K562 (cell line): ENCODE measurements at regions not wholly inside any gene's neighbourhood (a gene's known extent, or its start where the extent isn't known, plus 50 kb on each side); places are given as distances from the start of the nearest gene placed in this dataset.

Experiments used
- CAMTA2 ChIP-seq: fragments of 250-450 bp; sonication (Bioruptor Pico); conservative IDR thresholded peaks from 2 replicates; pipeline ENCODE4 v1.5.1; 2022
- CEBPG ChIP-seq, 3 experiments: fragments of 200-800 bp in 1 of 3; sonication (Bioruptor generic) in 1 of 3; sonication (generic) in 1 of 3; formaldehyde crosslinking in 1 of 3; IDR thresholded peaks in 2 of 3; conservative IDR thresholded peaks in 1 of 3; 2 replicates each; pipeline versions ENCODE4 v1.6.1 to v1.8.0; 2016 to 2022; ENCODE audit warnings: missing compliant biosample characterization in 2 of 3, missing genetic modification characterization in 2 of 3, mild to moderate bottlenecking in 1 of 3, missing genetic modification reagents in 1 of 3
- ELF1 ChIP-seq: fragments of 200-800 bp; sonication (Bioruptor generic); IDR thresholded peaks from 2 replicates; pipeline ENCODE4 v1.6.1; 2016; ENCODE audit warnings: missing genetic modification characterization, missing compliant biosample characterization
- ELK3 ChIP-seq: fragments of 450-650 bp; formaldehyde crosslinking; IDR thresholded peaks from 2 replicates; pipeline ENCODE4 v1.4.0; 2020; ENCODE audit warnings: mild to moderate bottlenecking
- FOS ChIP-seq: IDR thresholded peaks from 3 replicates; pipeline ENCODE4 v1.6.1; 2011; ENCODE audit not compliant: insufficient read length; ENCODE audit errors: extremely low read depth
- FOXA3 ChIP-seq, 2 experiments: fragments of 450-650 bp in 1 of 2; sonication (generic) in 1 of 2; formaldehyde crosslinking; IDR thresholded peaks in 1 of 2; conservative IDR thresholded peaks in 1 of 2; 2 replicates each; pipeline versions ENCODE4 v1.4.0 to v1.8.0; 2020 to 2022; ENCODE audit warnings: mild to moderate bottlenecking in 2 of 2, missing genetic modification reagents in 1 of 2
- GTF2A2 ChIP-seq: IDR thresholded peaks from 2 replicates; pipeline ENCODE4 v1.6.1; 2016; ENCODE audit warnings: mild to moderate bottlenecking, missing genetic modification characterization, missing compliant biosample characterization
- HOXB6 ChIP-seq: fragments of 250-450 bp; sonication (Bioruptor Pico); IDR thresholded peaks from 2 replicates; pipeline ENCODE4 v1.5.1; 2022; ENCODE audit warnings: mild to moderate bottlenecking, borderline replicate concordance
- MECOM ChIP-seq: fragments of 250-450 bp; sonication (Bioruptor Pico); IDR thresholded peaks from 2 replicates; pipeline ENCODE4 v1.8.0; 2022; ENCODE audit warnings: inconsistent platforms
- NFIC ChIP-seq: fragments of 450-650 bp; IDR thresholded peaks from 2 replicates; pipeline ENCODE4 v1.6.1; 2017; ENCODE audit warnings: mild to moderate bottlenecking, inconsistent platforms
- NR0B1 ChIP-seq: fragments of 450-650 bp; IDR thresholded peaks from one replicate; pipeline ENCODE4 v1.6.1; 2018; ENCODE audit warnings: mild to moderate bottlenecking, moderate library complexity; ENCODE audit not compliant: partially characterized antibody
- RCOR1 ChIP-seq, 2 experiments: IDR thresholded peaks; 2 replicates each; pipeline ENCODE4 v1.6.1; 2012; ENCODE audit warnings: low read depth in 2 of 2, low read length in 2 of 2, borderline replicate concordance in 1 of 2, improper control_type of control experiment in 1 of 2
- SAFB ChIP-seq: fragments of 200-400 bp; formaldehyde crosslinking; IDR thresholded peaks from 2 replicates; pipeline ENCODE4 v1.6.1; 2017; ENCODE audit warnings: low read depth, low read length, borderline replicate concordance
- TBP ChIP-seq: optimal IDR thresholded peaks from 2 replicates; pipeline ENCODE3; 2011; ENCODE audit warnings: low read depth, low read length, improper control_type of control experiment
- TCF3 ChIP-seq: sonication (generic); formaldehyde crosslinking; IDR thresholded peaks from 2 replicates; pipeline ENCODE4 v1.4.0; 2020; ENCODE audit warnings: mild to moderate bottlenecking, missing genetic modification reagents
- ZBTB34 ChIP-seq: fragments of 250-450 bp; sonication (Bioruptor Pico); IDR thresholded peaks from 2 replicates; pipeline ENCODE4 v1.8.0; 2021; ENCODE audit warnings: mild to moderate bottlenecking, moderate library complexity
- ZNF586 ChIP-seq: fragments of 450-650 bp; formaldehyde crosslinking; conservative IDR thresholded peaks from 2 replicates; pipeline ENCODE4 v1.4.0; 2020; ENCODE audit warnings: mild to moderate bottlenecking, moderate library complexity
- TF ChIP-seq, protein P1 (sequence below): sonication (generic); formaldehyde crosslinking; IDR thresholded peaks from 2 replicates; pipeline ENCODE4 v1.8.1; 2023; ENCODE audit warnings: missing genetic modification reagents, mild to moderate bottlenecking, borderline replicate concordance
- TF ChIP-seq, protein P2 (sequence below): fragments of 450-650 bp; IDR thresholded peaks from 2 replicates; pipeline ENCODE4 v1.6.1; 2017; ENCODE audit warnings: mild to moderate bottlenecking, moderate library complexity

DNA sequence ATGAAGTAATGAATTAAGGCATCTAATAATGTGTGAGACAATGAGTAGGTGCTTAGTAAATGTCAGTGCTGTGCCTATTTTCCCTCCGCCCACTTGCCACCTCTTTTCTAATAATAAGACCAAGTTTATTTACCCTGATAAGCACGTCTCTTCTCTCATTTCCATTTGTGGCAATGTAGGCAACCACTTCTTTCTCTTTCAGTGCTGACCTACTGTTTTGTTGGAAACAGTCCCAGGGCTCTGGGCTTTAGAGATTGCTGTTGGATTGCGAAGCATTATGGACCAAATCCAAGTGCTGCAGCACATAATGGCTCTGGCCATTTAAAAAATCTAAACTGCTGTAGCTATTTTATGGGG, 141.3 kb upstream of the PLEKHG7 start (continued):
- TF ChIP-seq, protein P1, sequence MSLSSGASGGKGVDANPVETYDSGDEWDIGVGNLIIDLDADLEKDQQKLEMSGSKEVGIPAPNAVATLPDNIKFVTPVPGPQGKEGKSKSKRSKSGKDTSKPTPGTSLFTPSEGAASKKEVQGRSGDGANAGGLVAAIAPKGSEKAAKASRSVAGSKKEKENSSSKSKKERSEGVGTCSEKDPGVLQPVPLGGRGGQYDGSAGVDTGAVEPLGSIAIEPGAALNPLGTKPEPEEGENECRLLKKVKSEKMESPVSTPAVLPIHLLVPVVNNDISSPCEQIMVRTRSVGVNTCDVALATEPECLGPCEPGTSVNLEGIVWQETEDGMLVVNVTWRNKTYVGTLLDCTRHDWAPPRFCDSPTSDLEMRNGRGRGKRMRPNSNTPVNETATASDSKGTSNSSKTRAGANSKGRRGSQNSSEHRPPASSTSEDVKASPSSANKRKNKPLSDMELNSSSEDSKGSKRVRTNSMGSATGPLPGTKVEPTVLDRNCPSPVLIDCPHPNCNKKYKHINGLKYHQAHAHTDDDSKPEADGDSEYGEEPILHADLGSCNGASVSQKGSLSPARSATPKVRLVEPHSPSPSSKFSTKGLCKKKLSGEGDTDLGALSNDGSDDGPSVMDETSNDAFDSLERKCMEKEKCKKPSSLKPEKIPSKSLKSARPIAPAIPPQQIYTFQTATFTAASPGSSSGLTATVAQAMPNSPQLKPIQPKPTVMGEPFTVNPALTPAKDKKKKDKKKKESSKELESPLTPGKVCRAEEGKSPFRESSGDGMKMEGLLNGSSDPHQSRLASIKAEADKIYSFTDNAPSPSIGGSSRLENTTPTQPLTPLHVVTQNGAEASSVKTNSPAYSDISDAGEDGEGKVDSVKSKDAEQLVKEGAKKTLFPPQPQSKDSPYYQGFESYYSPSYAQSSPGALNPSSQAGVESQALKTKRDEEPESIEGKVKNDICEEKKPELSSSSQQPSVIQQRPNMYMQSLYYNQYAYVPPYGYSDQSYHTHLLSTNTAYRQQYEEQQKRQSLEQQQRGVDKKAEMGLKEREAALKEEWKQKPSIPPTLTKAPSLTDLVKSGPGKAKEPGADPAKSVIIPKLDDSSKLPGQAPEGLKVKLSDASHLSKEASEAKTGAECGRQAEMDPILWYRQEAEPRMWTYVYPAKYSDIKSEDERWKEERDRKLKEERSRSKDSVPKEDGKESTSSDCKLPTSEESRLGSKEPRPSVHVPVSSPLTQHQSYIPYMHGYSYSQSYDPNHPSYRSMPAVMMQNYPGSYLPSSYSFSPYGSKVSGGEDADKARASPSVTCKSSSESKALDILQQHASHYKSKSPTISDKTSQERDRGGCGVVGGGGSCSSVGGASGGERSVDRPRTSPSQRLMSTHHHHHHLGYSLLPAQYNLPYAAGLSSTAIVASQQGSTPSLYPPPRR = no peak
- TF ChIP-seq MECOM (CRISPR knock-in tag) (no peak), ZBTB34 (CRISPR knock-in tag) (no peak), FOS (no peak), FOXA3 (CRISPR knock-in tag; conservative IDR thresholded peaks at IDR 0.05 in 1 of 2, IDR thresholded peaks at IDR 0.05 in 1 of 2) (0 out of 4 replicates have a peak, but pooled peaks of 1 of the 2 experiments have one; percentile 8), RCOR1 (IDR thresholded peaks at IDR 0.05; ENCODE audit: borderline replicate concordance in 1 of 2, low read depth in 2 of 2, low read length in 2 of 2) (0 out of 4 replicates have a peak, but pooled peaks of 1 of the 2 experiments have one; percentile 7), NFIC (peak; percentile 30), ELK3 (CRISPR knock-in tag) (no peak), CEBPG (CRISPR knock-in tag; IDR thresholded peaks at IDR 0.05) (no peak), CEBPG (tag; conservative IDR thresholded peaks at IDR 0.05 in 1 of 2, IDR thresholded peaks at IDR 0.05 in 1 of 2) (peak in 1 of 2 experiments; percentile 79; a peak in 2 of 4 replicates), ZNF586 (CRISPR knock-in tag) (no peak), GTF2A2 (tag) (no peak), NR0B1 (no peak), HOXB6 (no peak), TCF3 (0 out of 2 replicates have a peak, but pooled peaks have one; percentile 10), CAMTA2 (CRISPR knock-in tag) (no peak), SAFB (no peak), ELF1 (tag) (no peak), TBP (no peak)
- TF ChIP-seq, protein P2, sequence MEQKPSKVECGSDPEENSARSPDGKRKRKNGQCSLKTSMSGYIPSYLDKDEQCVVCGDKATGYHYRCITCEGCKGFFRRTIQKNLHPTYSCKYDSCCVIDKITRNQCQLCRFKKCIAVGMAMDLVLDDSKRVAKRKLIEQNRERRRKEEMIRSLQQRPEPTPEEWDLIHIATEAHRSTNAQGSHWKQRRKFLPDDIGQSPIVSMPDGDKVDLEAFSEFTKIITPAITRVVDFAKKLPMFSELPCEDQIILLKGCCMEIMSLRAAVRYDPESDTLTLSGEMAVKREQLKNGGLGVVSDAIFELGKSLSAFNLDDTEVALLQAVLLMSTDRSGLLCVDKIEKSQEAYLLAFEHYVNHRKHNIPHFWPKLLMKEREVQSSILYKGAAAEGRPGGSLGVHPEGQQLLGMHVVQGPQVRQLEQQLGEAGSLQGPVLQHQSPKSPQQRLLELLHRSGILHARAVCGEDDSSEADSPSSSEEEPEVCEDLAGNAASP = no peak
